BJ (cell line): ENCODE measurements at regions not wholly inside any gene's neighbourhood (a gene's known extent, or its start where the extent isn't known, plus 50 kb on each side); places are given as distances from the start of the nearest gene placed in this dataset.

Source experiments
- CTCF ChIA-PET: fragments of 350-600 bp; formaldehyde crosslinking; extraction: SDS; loops from one replicate; lab custom pipeline; 2021; ENCODE audit warnings: antibody characterized with exemption, inconsistent platforms; lab: Yijun Ruan, JAX
- POLR2A ChIA-PET: fragments of 300-600 bp; sonication (Branson Sonifier 250); formaldehyde crosslinking; extraction: SDS; loops from one replicate; lab custom pipeline; 2021; ENCODE audit warnings: antibody characterized with exemption; lab: Charles Lee
- DNase-seq: peaks from one replicate; pipeline ENCODE4 v3.0.0-alpha.2; 2011; ENCODE audit warnings: low read depth
- H3K27me3 ChIP-seq: 2 replicates; pipeline ENCODE4 v1.6.0; 2011; ENCODE audit warnings: low read length; ENCODE audit not compliant: control insufficient read depth, insufficient read depth
- H3K36me3 ChIP-seq: 2 replicates; pipeline ENCODE4 v1.5.1; 2011; ENCODE audit warnings: low read length; ENCODE audit not compliant: control insufficient read depth, insufficient read depth
- H3K4me3 ChIP-seq: 2 replicates; pipeline ENCODE4 v1.5.1; 2011; ENCODE audit warnings: low read depth, mild to moderate bottlenecking, control low read depth, low read length
- CTCF ChIP-seq: IDR thresholded peaks from 2 replicates; pipeline ENCODE4 v1.5.1; 2011; ENCODE audit warnings: low read depth, mild to moderate bottlenecking, control low read depth, inconsistent platforms, low read length, moderate library complexity; ENCODE audit not compliant: insufficient read depth

GRCh38 chr9:100720922-100721321 is 143.0 kb downstream of the CAVIN4 start:
- no peak for TF ChIP-seq CTCF
- no peaks in the 10 kb centered on the region for H3K36me3 ChIP-seq
- ChIA-PET POLR2A (no interaction called here), CTCF (no interaction called here)
- no peak overlapping the region for H3K4me3 ChIP-seq
- DNase-seq = no peak
- no peaks in the 10 kb centered on the region for H3K27me3 ChIP-seq

GRCh38 chr9:100724886-100725285 is 147.0 kb downstream of the CAVIN4 start:
- TF ChIP-seq CTCF = no peak
- H3K27me3 ChIP-seq = no peaks in the 10 kb centered on the region
- ChIA-PET CTCF (interaction anchor here (0.7 to 0.9 kb wide), 2 partner anchors 11 to 24 kb away, joined by 3 read pairs; no protein-coding TSS in a partner anchor), POLR2A (no interaction called here)
- DNase-seq = no peak
- H3K4me3 ChIP-seq = no peak overlapping the region
- H3K36me3 ChIP-seq = no peaks in the 10 kb centered on the region

GRCh38 chr9:100725371-100725770 is 147.5 kb downstream of the CAVIN4 start:
- Histone ChIP-seq H3K4me3 (no peak overlapping the region), H3K36me3 (no peaks in the 10 kb centered on the region), H3K27me3 (no peaks in the 10 kb centered on the region)
- ChIA-PET POLR2A (no interaction called here), CTCF (interaction anchor here (0.7 kb wide), 1 partner anchor 24 kb away, joined by 3 read pairs; no protein-coding TSS in a partner anchor)
- no peak for TF ChIP-seq CTCF
- DNase-seq = no peak

- POLR2A ChIA-PET = no interaction called here
- no peak for TF ChIP-seq CTCF
- Histone ChIP-seq H3K36me3 (no peaks in the 10 kb centered on the region), H3K27me3 (no peaks in the 10 kb centered on the region), H3K4me3 (no peak overlapping the region)
- CTCF ChIA-PET = interaction anchor here (2.8 kb wide), 1 partner anchor 15 kb away, joined by 8 read pairs; no protein-coding TSS in a partner anchor
- no peak for DNase-seq
Measured at GRCh38 chr9:100729336-100729895, 151.5 kb downstream of the CAVIN4 start.

GRCh38 chr9:100730086-100730485 is 152.2 kb downstream of the CAVIN4 start:
- Histone ChIP-seq H3K4me3 (no peak overlapping the region), H3K36me3 (no peaks in the 10 kb centered on the region), H3K27me3 (no peaks in the 10 kb centered on the region)
- TF ChIP-seq CTCF = no peak
- POLR2A ChIA-PET = no interaction called here
- CTCF ChIA-PET = interaction anchor here (2.8 kb wide), 1 partner anchor 16 kb away, joined by 8 read pairs; no protein-coding TSS in a partner anchor
- DNase-seq = no peak
